HG02759 (cell line): ENCODE measurements at regions not wholly inside any gene's neighbourhood (a gene's known extent, or its start where the extent isn't known, plus 50 kb on each side); places are given as distances from the start of the nearest gene placed in this dataset.

Experiments used
- ATAC-seq: cut with Tn5 transposase; IDR thresholded peaks from one replicate; pipeline ENCODE4 v1.9.1; 2021; ENCODE audit warnings: mild to moderate bottlenecking, moderate library complexity; ENCODE audit not compliant: unreplicated experiment

GRCh38 chr16:66070140-66070917, 296.2 kb upstream of the CDH5 start:
- ATAC-seq: no peak

- ATAC-seq: no peak
Measured at GRCh38 chr16:66069587-66069986, 296.9 kb upstream of the CDH5 start.

GRCh38 chr16:66066404-66066803, 300.1 kb upstream of the CDH5 start:
- ATAC-seq: no peak

- ATAC-seq: no peak
Measured at GRCh38 chr16:66065925-66066324, 300.6 kb upstream of the CDH5 start.

GRCh38 chr16:66064801-66065530, 301.5 kb upstream of the CDH5 start:
- ATAC-seq: no peak

GRCh38 chr16:66058832-66059231, 307.7 kb upstream of the CDH5 start:
- no peak for ATAC-seq

- ATAC-seq: no peak
Measured at GRCh38 chr16:66058172-66058691, 308.3 kb upstream of the CDH5 start.

GRCh38 chr16:66057057-66057456, 309.4 kb upstream of the CDH5 start:
- ATAC-seq: no peak

GRCh38 chr16:66054095-66054494, 312.4 kb upstream of the CDH5 start:
- ATAC-seq: no peak

- ATAC-seq: no peak
Measured at GRCh38 chr16:66052745-66053144, 313.7 kb upstream of the CDH5 start.

GRCh38 chr16:66050991-66051390, 315.5 kb upstream of the CDH5 start:
- no peak for ATAC-seq

- no peak for ATAC-seq
Measured at GRCh38 chr16:66049865-66050264, 316.6 kb upstream of the CDH5 start.

GRCh38 chr16:66045626-66046025, 320.9 kb upstream of the CDH5 start:
- no peak for ATAC-seq

- no peak for ATAC-seq
Measured at GRCh38 chr16:66044556-66044955, 321.9 kb upstream of the CDH5 start.

GRCh38 chr16:66044089-66044488, 322.4 kb upstream of the CDH5 start:
- ATAC-seq: no peak

GRCh38 chr16:66043326-66043725, 323.2 kb upstream of the CDH5 start:
- ATAC-seq: no peak

- no peak for ATAC-seq
Measured at GRCh38 chr16:66042341-66042740, 324.1 kb upstream of the CDH5 start.

GRCh38 chr16:66041907-66042306, 324.6 kb upstream of the CDH5 start:
- no peak for ATAC-seq

GRCh38 chr16:66039793-66040192, 326.7 kb upstream of the CDH5 start:
- no peak for ATAC-seq

- no peak for ATAC-seq
Measured at GRCh38 chr16:66036793-66037715, 329.4 kb upstream of the CDH5 start.

- ATAC-seq: no peak
Measured at GRCh38 chr16:66036184-66036583, 330.3 kb upstream of the CDH5 start.
